ENCODE measurements at regions not wholly inside any gene's neighbourhood (a gene's known extent, or its start where the extent isn't known, plus 50 kb on each side); places are given as distances from the start of the nearest gene placed in this dataset.

DNA sequence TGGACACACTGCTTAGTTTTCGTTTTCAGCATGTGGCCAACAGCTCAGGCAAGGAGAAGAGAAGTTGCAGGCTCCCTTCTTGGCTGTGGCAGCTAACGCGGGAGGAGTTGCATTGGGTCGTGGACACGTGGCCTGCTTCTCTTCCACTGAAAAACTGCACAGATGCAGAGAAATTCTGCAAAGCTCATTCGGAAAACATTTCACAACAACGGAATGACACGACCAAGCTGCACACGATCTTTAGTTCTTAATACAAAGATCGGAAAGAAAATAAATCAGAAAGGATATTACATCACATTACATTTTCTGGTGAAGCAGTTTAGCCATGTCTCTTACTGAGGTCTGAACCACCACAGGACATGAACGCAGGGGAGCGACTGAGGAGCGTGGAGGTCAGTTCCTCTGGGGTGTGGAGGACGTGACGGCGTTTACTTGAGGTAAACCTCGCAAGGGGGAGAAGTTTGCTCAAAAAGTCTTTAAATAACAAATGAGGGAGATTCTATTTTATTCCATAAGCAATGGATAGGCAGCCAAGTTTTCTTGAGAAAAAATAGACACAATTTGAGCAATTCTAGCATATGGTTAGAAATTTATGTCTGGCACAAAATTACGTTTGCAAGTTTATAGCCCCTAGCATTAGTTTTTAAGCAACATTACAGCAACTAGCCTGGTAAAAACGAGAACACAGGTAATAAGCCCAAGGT lies 178.3 kb downstream of the THBS2 start:
- FAIRE-seq: no peak
- TF ChIP-seq TAF1 (IDR thresholded peaks at IDR 0.05; ENCODE audit: borderline replicate concordance, low read depth, low read length) (no peak), POLR2A (IDR thresholded peaks at IDR 0.05; ENCODE audit: low read depth, low read length) (no peak), POLR2AphosphoS5 (IDR thresholded peaks at IDR 0.05; ENCODE audit: low read depth, low read length) (no peak)
- DNase-seq (ENCODE audit: insufficient read length): no peak

DNA sequence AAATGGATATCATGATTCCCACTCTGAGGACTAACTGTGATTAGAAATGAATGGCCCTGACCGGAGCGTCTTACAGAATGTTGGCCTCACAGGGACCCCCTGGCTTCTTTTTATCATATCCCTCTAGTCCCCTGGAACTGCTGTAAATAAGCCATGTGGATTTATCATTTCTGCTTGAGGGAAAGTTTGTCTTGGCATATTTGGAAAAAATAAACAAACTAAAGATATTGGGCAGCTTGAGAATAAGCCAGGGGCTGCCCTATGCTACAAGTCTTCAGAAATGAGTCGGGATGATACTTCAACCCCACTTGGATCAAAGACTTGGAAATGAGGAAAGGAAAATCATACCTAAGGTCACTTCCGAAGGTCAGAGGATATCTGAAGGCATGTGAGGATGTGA lies 179.1 kb downstream of the THBS2 start:
- DNase-seq (ENCODE audit: insufficient read length): no peak
- FAIRE-seq: no peak
- no peak for TF ChIP-seq POLR2AphosphoS5 (IDR thresholded peaks at IDR 0.05; ENCODE audit: low read depth, low read length)
- TF ChIP-seq TAF1 (IDR thresholded peaks at IDR 0.05; ENCODE audit: borderline replicate concordance, low read depth, low read length): no peak
- TF ChIP-seq POLR2A (IDR thresholded peaks at IDR 0.05; ENCODE audit: low read depth, low read length): no peak

DNA sequence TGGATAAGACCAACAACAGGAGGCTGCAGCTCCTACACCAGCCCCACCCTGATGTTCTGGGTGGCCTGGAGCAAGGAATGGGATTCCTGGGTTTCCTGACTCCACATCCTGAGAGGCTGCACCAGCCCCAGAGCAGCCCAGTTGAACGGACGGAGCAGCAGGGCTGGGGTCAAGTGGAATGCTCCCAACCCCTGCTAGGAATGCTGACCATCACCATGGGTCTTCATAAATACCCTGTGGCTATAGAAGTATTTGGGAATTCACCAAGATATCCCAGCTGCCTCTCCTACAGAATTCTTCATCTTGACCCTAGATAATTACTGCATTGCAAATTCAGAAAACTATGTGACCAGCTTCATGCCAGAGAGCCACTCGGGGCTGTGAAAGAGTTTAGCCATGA lies 180.3 kb downstream of the THBS2 start:
- TF ChIP-seq POLR2A (IDR thresholded peaks at IDR 0.05; ENCODE audit: low read depth, low read length) (no peak), POLR2AphosphoS5 (IDR thresholded peaks at IDR 0.05; ENCODE audit: low read depth, low read length) (no peak)
- no peak for FAIRE-seq
- no peak for DNase-seq (ENCODE audit: insufficient read length)

DNA sequence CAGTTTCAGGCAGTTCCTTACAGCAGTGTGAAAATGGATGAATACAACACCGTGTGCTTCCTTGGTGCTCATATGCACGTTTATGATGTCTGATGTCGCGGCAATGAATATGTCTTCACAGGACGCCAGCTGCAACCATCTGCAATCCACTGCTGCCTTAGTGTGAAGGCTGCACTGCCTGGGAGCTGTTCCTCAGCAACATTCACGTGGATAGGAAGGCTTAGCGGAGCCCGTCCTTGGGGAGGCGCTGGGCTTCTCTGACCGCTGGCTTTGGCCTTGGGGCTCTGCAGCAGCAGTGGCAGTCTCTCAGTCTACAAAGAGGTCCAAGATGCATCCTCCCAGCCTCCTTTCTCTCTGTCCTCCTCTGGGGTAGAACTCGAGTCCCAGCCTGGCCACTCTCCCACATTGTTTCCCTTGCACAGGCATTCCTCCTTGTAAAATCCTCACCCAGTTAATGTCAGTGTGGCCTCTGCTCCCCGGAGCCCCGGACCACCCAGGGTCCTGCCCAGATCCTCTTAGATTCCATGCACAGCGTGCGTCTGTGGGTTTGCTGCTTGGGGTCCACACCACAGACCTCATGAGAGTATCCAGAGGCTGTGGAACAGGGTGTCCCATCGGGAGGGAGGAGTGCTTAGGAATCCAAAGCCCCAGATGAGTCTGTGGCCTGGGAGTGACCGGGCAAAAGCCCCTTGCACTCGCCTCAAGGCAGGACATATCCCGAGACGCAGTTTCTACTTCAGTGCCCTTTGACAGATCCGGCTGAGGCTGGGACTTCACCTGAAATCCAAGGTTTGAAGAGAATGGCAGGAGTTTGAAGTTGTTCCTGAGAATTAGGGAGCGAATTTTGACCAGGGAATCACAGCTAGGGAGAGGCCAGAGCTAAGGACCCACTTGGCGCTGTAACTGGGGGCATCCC lies 181.3 kb downstream of the THBS2 start:
- no peak for TF ChIP-seq TAF1 (IDR thresholded peaks at IDR 0.05; ENCODE audit: borderline replicate concordance, low read depth, low read length)
- TF ChIP-seq POLR2AphosphoS5 (IDR thresholded peaks at IDR 0.05; ENCODE audit: low read depth, low read length): no peak
- no peak for TF ChIP-seq POLR2A (IDR thresholded peaks at IDR 0.05; ENCODE audit: low read depth, low read length)
- DNase-seq (ENCODE audit: insufficient read length) (no peak), FAIRE-seq (no peak)

DNA sequence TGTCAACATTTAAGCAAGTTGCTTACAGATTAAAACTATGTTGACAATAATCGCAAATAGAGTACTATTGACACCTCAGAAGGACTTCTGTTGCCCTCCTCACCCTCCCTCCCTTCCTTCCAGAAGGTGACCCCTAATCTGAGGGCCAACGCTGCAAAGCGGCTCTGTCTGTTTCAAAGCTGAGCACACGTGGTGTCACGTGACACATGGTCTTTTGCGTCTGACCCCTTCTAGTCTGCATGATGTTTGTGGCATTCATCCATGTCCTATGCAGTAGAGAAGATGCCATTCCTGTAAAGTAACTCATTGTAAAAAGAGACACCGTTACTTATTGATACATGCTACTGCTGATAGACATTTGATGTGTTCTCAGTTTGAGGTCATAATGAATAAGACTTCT lies 182.3 kb downstream of the THBS2 start:
- FAIRE-seq: no peak
- TF ChIP-seq TAF1 (IDR thresholded peaks at IDR 0.05; ENCODE audit: borderline replicate concordance, low read depth, low read length) (no peak), POLR2A (IDR thresholded peaks at IDR 0.05; ENCODE audit: low read depth, low read length) (no peak), POLR2AphosphoS5 (IDR thresholded peaks at IDR 0.05; ENCODE audit: low read depth, low read length) (no peak)
- DNase-seq (ENCODE audit: insufficient read length): no peak

DNA sequence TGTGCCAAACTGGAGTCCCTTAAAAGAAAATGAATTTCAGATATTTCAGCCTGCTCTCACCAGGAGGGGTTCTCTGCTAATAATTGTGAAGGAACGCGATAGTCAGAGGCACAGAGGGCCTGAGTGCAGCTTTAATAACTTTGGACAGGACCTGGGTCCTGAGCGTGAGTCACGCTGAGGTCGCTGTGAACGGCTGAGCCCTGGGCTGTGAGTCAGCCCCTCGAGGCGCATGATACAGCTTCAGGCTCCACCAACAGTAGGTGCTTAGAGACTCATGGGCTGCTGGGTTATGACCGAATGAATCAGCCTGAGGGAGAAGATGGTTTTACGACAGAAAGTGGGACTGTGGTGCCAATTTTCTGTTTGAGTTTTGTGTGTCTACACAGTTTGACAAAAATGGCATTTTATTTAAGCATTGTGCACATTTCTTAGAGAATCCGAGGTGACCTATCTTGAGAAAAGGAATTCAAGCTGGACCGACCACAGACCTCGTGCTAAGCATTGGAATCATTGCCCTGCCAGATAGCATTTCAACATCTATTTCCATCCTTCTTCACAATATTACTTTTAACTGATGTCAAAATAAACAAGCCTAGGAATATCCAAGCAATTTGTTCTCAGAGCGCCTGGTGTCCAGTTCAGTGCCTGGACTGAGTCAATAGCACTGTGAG lies 183.0 kb downstream of the THBS2 start:
- DNase-seq (ENCODE audit: insufficient read length) (no peak), FAIRE-seq (no peak)
- TF ChIP-seq POLR2AphosphoS5 (IDR thresholded peaks at IDR 0.05; ENCODE audit: low read depth, low read length) (no peak), POLR2A (IDR thresholded peaks at IDR 0.05; ENCODE audit: low read depth, low read length) (no peak), TAF1 (IDR thresholded peaks at IDR 0.05; ENCODE audit: borderline replicate concordance, low read depth, low read length) (no peak)

DNA sequence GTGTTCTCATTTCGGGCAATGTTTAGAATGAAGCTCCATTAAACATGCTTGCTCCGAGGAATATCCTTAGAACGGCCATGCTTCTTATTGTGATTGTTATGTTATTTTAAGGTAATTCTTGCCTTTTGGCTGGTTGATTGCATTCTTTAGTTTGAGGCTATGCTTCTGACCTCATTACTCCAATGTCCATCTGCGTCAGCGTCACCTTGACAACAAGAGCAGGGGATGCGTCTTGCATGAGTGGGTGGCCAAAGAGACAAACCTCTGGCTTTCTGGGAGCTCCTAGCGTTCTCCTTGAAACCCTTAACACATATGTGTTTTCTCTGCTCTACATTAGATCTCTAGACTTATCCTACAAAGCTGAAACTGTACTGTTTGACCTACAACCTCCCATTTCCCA lies 184.3 kb downstream of the THBS2 start:
- FAIRE-seq (no peak), DNase-seq (ENCODE audit: insufficient read length) (no peak)
- no peak for TF ChIP-seq TAF1 (IDR thresholded peaks at IDR 0.05; ENCODE audit: borderline replicate concordance, low read depth, low read length)
- TF ChIP-seq POLR2A (IDR thresholded peaks at IDR 0.05; ENCODE audit: low read depth, low read length): no peak
- TF ChIP-seq POLR2AphosphoS5 (IDR thresholded peaks at IDR 0.05; ENCODE audit: low read depth, low read length): no peak

DNA sequence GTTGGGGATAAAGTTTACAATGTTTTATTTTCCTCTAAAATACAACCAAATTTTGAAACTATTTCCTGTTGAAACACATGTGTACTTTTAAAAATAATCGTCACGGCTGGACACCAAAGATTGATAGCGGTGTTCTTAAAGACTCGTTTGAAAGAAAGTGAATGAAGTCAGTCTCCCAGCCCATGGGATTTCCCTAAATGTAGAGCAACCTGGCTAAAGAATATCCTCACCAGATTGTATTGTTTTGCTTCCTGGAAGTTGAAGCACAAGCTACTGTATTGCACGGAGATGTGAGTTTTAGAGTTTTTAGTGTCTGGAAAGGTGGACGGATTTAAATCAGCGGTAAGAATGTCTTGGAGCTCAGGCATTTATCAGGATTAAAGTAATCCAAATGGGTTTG lies 189.5 kb downstream of the THBS2 start:
- TF ChIP-seq POLR2A (IDR thresholded peaks at IDR 0.05; ENCODE audit: low read depth, low read length) (no peak), POLR2AphosphoS5 (IDR thresholded peaks at IDR 0.05; ENCODE audit: low read depth, low read length) (no peak), TAF1 (IDR thresholded peaks at IDR 0.05; ENCODE audit: borderline replicate concordance, low read depth, low read length) (no peak)
- FAIRE-seq: no peak
- DNase-seq (ENCODE audit: insufficient read length): no peak

DNA sequence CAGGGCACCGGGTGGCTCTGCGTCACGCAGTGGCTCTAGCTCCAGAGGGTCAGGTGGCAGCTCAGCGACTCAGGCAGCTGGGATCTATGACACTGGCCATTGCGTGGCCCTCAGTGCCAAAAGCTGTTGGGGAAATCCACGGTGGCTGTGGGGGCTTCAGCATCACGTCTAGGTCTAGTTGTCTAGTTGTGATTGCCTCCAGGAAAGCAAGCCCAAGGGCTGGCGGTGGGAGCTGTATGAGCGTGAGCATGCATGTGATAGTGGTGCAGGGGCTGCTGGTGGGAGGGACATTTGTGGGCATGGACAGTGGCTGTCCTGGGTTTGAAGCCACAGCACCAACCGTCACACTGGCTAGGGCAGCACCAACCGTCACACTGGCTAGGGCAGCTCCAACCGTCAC lies 191.4 kb downstream of the THBS2 start:
- no peak for DNase-seq (ENCODE audit: insufficient read length)
- no peak for TF ChIP-seq TAF1 (IDR thresholded peaks at IDR 0.05; ENCODE audit: borderline replicate concordance, low read depth, low read length)
- TF ChIP-seq POLR2AphosphoS5 (IDR thresholded peaks at IDR 0.05; ENCODE audit: low read depth, low read length): no peak
- TF ChIP-seq POLR2A (IDR thresholded peaks at IDR 0.05; ENCODE audit: low read depth, low read length): no peak
- FAIRE-seq: no peak

DNA sequence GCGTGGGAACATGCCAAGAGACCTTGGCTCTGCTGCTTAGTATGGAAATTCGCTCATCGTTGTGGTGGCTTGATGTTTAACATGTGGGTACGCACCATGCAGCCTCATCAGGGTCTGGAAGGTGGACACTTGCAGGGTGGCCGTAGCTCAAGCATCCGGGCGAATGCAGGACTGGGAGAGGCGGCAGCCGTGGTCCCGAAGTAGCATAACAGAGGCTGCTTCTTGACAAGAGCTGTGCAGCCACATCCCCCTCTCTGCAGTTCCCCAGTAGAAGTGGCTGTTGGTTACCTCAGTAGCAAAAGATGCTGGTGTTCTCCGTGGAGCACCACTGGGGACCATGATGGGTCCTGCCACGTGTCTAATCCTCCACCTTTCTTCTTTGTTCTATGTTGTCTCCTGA lies 195.0 kb downstream of the THBS2 start:
- TF ChIP-seq TAF1 (IDR thresholded peaks at IDR 0.05; ENCODE audit: borderline replicate concordance, low read depth, low read length) (no peak), POLR2A (IDR thresholded peaks at IDR 0.05; ENCODE audit: low read depth, low read length) (no peak), POLR2AphosphoS5 (IDR thresholded peaks at IDR 0.05; ENCODE audit: low read depth, low read length) (no peak)
- FAIRE-seq: no peak
- no peak for DNase-seq (ENCODE audit: insufficient read length)

DNA sequence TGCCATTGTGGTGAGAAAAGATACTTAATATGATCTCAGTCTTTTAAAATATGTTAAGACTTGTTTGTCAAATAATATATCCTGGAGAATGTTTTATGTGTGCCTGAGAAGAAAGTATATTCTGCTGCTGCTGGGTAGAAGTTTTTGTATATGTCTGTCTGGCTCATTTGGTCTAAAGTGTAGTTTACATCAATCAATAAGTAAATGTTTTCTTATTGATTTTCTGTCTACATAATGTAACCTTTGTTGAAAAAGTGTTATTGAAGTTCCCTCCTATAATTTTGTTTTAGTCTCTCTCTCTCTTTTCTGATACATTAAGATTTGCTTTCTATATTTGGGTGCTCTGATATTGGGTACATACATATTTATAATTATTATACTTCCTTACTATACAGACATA lies 201.2 kb downstream of the THBS2 start:
- FAIRE-seq (no peak), DNase-seq (ENCODE audit: insufficient read length) (no peak)
- TF ChIP-seq POLR2AphosphoS5 (IDR thresholded peaks at IDR 0.05; ENCODE audit: low read depth, low read length): no peak
- no peak for TF ChIP-seq POLR2A (IDR thresholded peaks at IDR 0.05; ENCODE audit: low read depth, low read length)
- no peak for TF ChIP-seq TAF1 (IDR thresholded peaks at IDR 0.05; ENCODE audit: borderline replicate concordance, low read depth, low read length)

Measured in GM12892 (cell line).